H1 (cell line): ENCODE measurements at regions not wholly inside any gene's neighbourhood (a gene's known extent, or its start where the extent isn't known, plus 50 kb on each side); places are given as distances from the start of the nearest gene placed in this dataset.

ENCODE experiments used
- CEBPB ChIP-seq: IDR thresholded peaks from 2 replicates; pipeline ENCODE4 v1.6.1; 2012; ENCODE audit warnings: low read depth, low read length
- CTCF ChIP-seq, 3 experiments: IDR thresholded peaks; 1 replicate in 2 of 3; 2 replicates in 1 of 3; pipeline versions ENCODE4 v1.5.1 to v1.6.1; 2011; ENCODE audit warnings: low read length in 3 of 3, mild to moderate bottlenecking in 3 of 3, inconsistent platforms in 2 of 3, low read depth in 1 of 3, moderate library complexity in 1 of 3; ENCODE audit not compliant: insufficient read depth in 1 of 3; ENCODE audit errors: control extremely low read depth in 1 of 3
- E2F6 ChIP-seq: IDR thresholded peaks from 2 replicates; pipeline ENCODE4 v1.6.1; 2012; ENCODE audit warnings: inconsistent platforms
- EZH2 ChIP-seq: fragments of 200-600 bp; sonication (generic); IDR thresholded peaks from 2 replicates; pipeline ENCODE4 v1.7.1; 2012; ENCODE audit warnings: low read depth, mild to moderate bottlenecking, moderate library complexity, low read length, inconsistent platforms; ENCODE audit not compliant: severe bottlenecking
- FOSL1 ChIP-seq: IDR thresholded peaks from 2 replicates; pipeline ENCODE4 v1.6.1; 2011; ENCODE audit warnings: mild to moderate bottlenecking, low read depth, low read length, moderate library complexity; ENCODE audit not compliant: insufficient read depth
- GTF2F1 ChIP-seq: IDR thresholded peaks from 2 replicates; pipeline ENCODE4 v1.6.1; 2012; ENCODE audit warnings: low read depth, low read length, improper control_type of control experiment, borderline replicate concordance
- KDM1A ChIP-seq: fragments of 200-600, 300-600 bp; sonication (generic); IDR thresholded peaks from 2 replicates; pipeline ENCODE4 v1.7.1; 2016; ENCODE audit warnings: mild to moderate bottlenecking, low read length, borderline replicate concordance
- POLR2A ChIP-seq, 2 experiments: IDR thresholded peaks; 1 replicate in 1 of 2; 2 replicates in 1 of 2; pipeline ENCODE4 v1.6.1; 2011; ENCODE audit warnings: low read depth in 2 of 2, low read length in 2 of 2, mild to moderate bottlenecking in 2 of 2; ENCODE audit errors: control extremely low read depth in 1 of 2
- RAD21 ChIP-seq, 2 experiments: IDR thresholded peaks in 1 of 2; conservative IDR thresholded peaks in 1 of 2; 2 replicates each; pipeline ENCODE4 v1.6.1; 2011; ENCODE audit warnings: low read depth in 2 of 2, low read length in 2 of 2, improper control_type of control experiment in 1 of 2, inconsistent platforms in 1 of 2, mild to moderate bottlenecking in 1 of 2, moderate library complexity in 1 of 2
- RXRA ChIP-seq: IDR thresholded peaks from 2 replicates; pipeline ENCODE4 v1.6.1; 2011; ENCODE audit warnings: low read depth, mild to moderate bottlenecking, low read length, moderate library complexity; ENCODE audit not compliant: insufficient read depth
- TEAD4 ChIP-seq: IDR thresholded peaks from 2 replicates; pipeline ENCODE4 v1.6.1; 2012; ENCODE audit warnings: low read depth, low read length, inconsistent platforms, mixed read lengths
- USF2 ChIP-seq: IDR thresholded peaks from 2 replicates; pipeline ENCODE4 v1.6.1; 2011; ENCODE audit warnings: low read length, improper control_type of control experiment

GRCh38 chr2:8563814-8564474 is 117.9 kb upstream of the ID2 start:
- TF ChIP-seq CTCF (IDR thresholded peaks at IDR 0.05; ENCODE audit: control extremely low read depth in 1 of 3, insufficient read depth in 1 of 3, low read depth in 1 of 3, low read length in 3 of 3) (peak in 1 of 3 experiments; percentile 6; a peak in 1 of 4 replicates), E2F6 (no peak), KDM1A (no peak), RAD21 (IDR thresholded peaks at IDR 0.05 in 1 of 2, conservative IDR thresholded peaks at IDR 0.05 in 1 of 2; ENCODE audit: low read depth in 2 of 2, low read length in 2 of 2) (peak in 1 of 2 experiments; percentile 17; a peak in 1 of 4 replicates), GTF2F1 (no peak), EZH2 (no peak), POLR2A (IDR thresholded peaks at IDR 0.05; ENCODE audit: control extremely low read depth in 1 of 2, low read depth in 2 of 2, low read length in 2 of 2) (no peak), USF2 (no peak), TEAD4 (no peak), RXRA (no peak), CEBPB (no peak), FOSL1 (no peak)
